ENCODE measurements at regions not wholly inside any gene's neighbourhood (a gene's known extent, or its start where the extent isn't known, plus 50 kb on each side); places are given as distances from the start of the nearest gene placed in this dataset.

- no peak for DNase-seq (ENCODE audit: low read depth)
Observed at GRCh38 chr4:18242919-18243693, 221.6 kb upstream of the LCORL start.

GRCh38 chr4:18241727-18242126, 220.2 kb upstream of the LCORL start:
- no peak for DNase-seq (ENCODE audit: low read depth)

GRCh38 chr4:18234108-18234507, 212.6 kb upstream of the LCORL start:
- no peak for DNase-seq (ENCODE audit: low read depth)

GRCh38 chr4:18231726-18232125, 210.2 kb upstream of the LCORL start:
- DNase-seq (ENCODE audit: low read depth): no peak

- no peak for DNase-seq (ENCODE audit: low read depth)
Observed at GRCh38 chr4:18227880-18228279, 206.3 kb upstream of the LCORL start.

- no peak for DNase-seq (ENCODE audit: low read depth)
Observed at GRCh38 chr4:18214411-18215055, 193.0 kb upstream of the LCORL start.

GRCh38 chr4:18213576-18214198, 192.1 kb upstream of the LCORL start:
- DNase-seq (ENCODE audit: low read depth): no peak

- DNase-seq (ENCODE audit: low read depth): no peak
Observed at GRCh38 chr4:18209448-18209847, 187.9 kb upstream of the LCORL start.

- no peak for DNase-seq (ENCODE audit: low read depth)
Observed at GRCh38 chr4:18203966-18204365, 182.4 kb upstream of the LCORL start.

GRCh38 chr4:18202486-18202885, 180.9 kb upstream of the LCORL start:
- DNase-seq (ENCODE audit: low read depth): no peak

- DNase-seq (ENCODE audit: low read depth): no peak
Observed at GRCh38 chr4:18201885-18202284, 180.3 kb upstream of the LCORL start.

- no peak for DNase-seq (ENCODE audit: low read depth)
Observed at GRCh38 chr4:18198653-18199052, 177.1 kb upstream of the LCORL start.

GRCh38 chr4:18197467-18197866, 175.9 kb upstream of the LCORL start:
- no peak for DNase-seq (ENCODE audit: low read depth)

GRCh38 chr4:18194278-18194677, 172.7 kb upstream of the LCORL start:
- DNase-seq (ENCODE audit: low read depth): no peak

GRCh38 chr4:18192901-18193300, 171.3 kb upstream of the LCORL start:
- DNase-seq (ENCODE audit: low read depth): no peak

GRCh38 chr4:18185491-18185890, 163.9 kb upstream of the LCORL start:
- no peak for DNase-seq (ENCODE audit: low read depth)

GRCh38 chr4:18180892-18181291, 159.3 kb upstream of the LCORL start:
- DNase-seq (ENCODE audit: low read depth): no peak

- no peak for DNase-seq (ENCODE audit: low read depth)
Observed at GRCh38 chr4:18180122-18180521, 158.6 kb upstream of the LCORL start.

- no peak for DNase-seq (ENCODE audit: low read depth)
Observed at GRCh38 chr4:18171896-18172295, 150.3 kb upstream of the LCORL start.

- DNase-seq (ENCODE audit: low read depth): no peak
Observed at GRCh38 chr4:18167831-18168230, 146.3 kb upstream of the LCORL start.

GRCh38 chr4:18166925-18167324, 145.4 kb upstream of the LCORL start:
- DNase-seq (ENCODE audit: low read depth): no peak

- DNase-seq (ENCODE audit: low read depth): no peak
Observed at GRCh38 chr4:18162453-18162852, 140.9 kb upstream of the LCORL start.
